HepG2 (cell line): ENCODE measurements at regions not wholly inside any gene's neighbourhood (a gene's known extent, or its start where the extent isn't known, plus 50 kb on each side); places are given as distances from the start of the nearest gene placed in this dataset.

Experiments
- ELK4 ChIP-seq: sonication (generic); formaldehyde crosslinking; IDR thresholded peaks from 2 replicates; pipeline ENCODE4 v1.9.0; 2021; ENCODE audit warnings: missing genetic modification reagents, borderline replicate concordance
- PLRG1 ChIP-seq: fragments of 450-650 bp; conservative IDR thresholded peaks from 2 replicates; pipeline ENCODE4 v1.6.1; 2016
- ZNF605 ChIP-seq: sonication (generic); formaldehyde crosslinking; IDR thresholded peaks from 2 replicates; pipeline ENCODE4 v1.8.0; 2022; ENCODE audit warnings: mild to moderate bottlenecking, missing genetic modification reagents
- ZSCAN31 ChIP-seq: sonication (generic); formaldehyde crosslinking; IDR thresholded peaks from 2 replicates; pipeline ENCODE4 v1.5.0; 2020; ENCODE audit warnings: low read depth, mild to moderate bottlenecking, missing genetic modification reagents

- no peak for TF ChIP-seq ZNF605
- TF ChIP-seq ELK4 (CRISPR knock-in tag) = no peak
- TF ChIP-seq PLRG1 = no peak
- no peak for TF ChIP-seq ZSCAN31 (CRISPR knock-in tag)
Observed at GRCh38 chr19:30106417-30107095, 164.5 kb downstream of the URI1 start.
